GDM1 (cell line): ENCODE measurements at regions not wholly inside any gene's neighbourhood (a gene's known extent, or its start where the extent isn't known, plus 50 kb on each side); places are given as distances from the start of the nearest gene placed in this dataset.
"Not testable (repeated sequence)": the region's sequence is repeated elsewhere in the genome, so short reads cannot be mapped to it uniquely, and the experiment has no call there.

Source experiments
- DNase-seq: peaks from one replicate; lab custom pipeline; 2025; lab: John Stamatoyannopoulos, UW

GRCh38 chr4:189773909-189774308, 166.8 kb upstream of the FRG1 start:
- no peak for DNase-seq

GRCh38 chr4:189779281-189779980, 161.2 kb upstream of the FRG1 start:
- DNase-seq = no peak

- DNase-seq = no peak
Observed at GRCh38 chr4:189780391-189780790, 160.3 kb upstream of the FRG1 start.

GRCh38 chr4:189784651-189785050, 156.0 kb upstream of the FRG1 start:
- DNase-seq = no peak

- DNase-seq = no peak
Observed at GRCh38 chr4:189785257-189785656, 155.4 kb upstream of the FRG1 start.

- no peak for DNase-seq
Observed at GRCh38 chr4:189786447-189786846, 154.2 kb upstream of the FRG1 start.

- DNase-seq = no peak
Observed at GRCh38 chr4:189787216-189788031, 153.2 kb upstream of the FRG1 start.

GRCh38 chr4:189792924-189793618, 147.6 kb upstream of the FRG1 start:
- DNase-seq = peak; percentile 30

- DNase-seq = no peak
Observed at GRCh38 chr4:189800545-189801088, 140.1 kb upstream of the FRG1 start.

GRCh38 chr4:189802884-189803283, 137.8 kb upstream of the FRG1 start:
- no peak for DNase-seq

- no peak for DNase-seq
Observed at GRCh38 chr4:189804894-189805293, 135.8 kb upstream of the FRG1 start.

- no peak for DNase-seq
Observed at GRCh38 chr4:189806506-189806905, 134.2 kb upstream of the FRG1 start.

GRCh38 chr4:189807031-189807430, 133.6 kb upstream of the FRG1 start:
- DNase-seq = no peak

- DNase-seq = no peak
Observed at GRCh38 chr4:189809241-189809735, 131.4 kb upstream of the FRG1 start.

GRCh38 chr4:189809839-189810238, 130.8 kb upstream of the FRG1 start:
- DNase-seq = no peak

- not testable (repeated sequence) for DNase-seq
Observed at GRCh38 chr4:189810318-189811181, 130.1 kb upstream of the FRG1 start.

GRCh38 chr4:189815404-189816192, 125.1 kb upstream of the FRG1 start:
- no peak for DNase-seq

GRCh38 chr4:189822326-189822725, 118.3 kb upstream of the FRG1 start:
- no peak for DNase-seq

- DNase-seq = no peak
Observed at GRCh38 chr4:189823591-189823990, 117.1 kb upstream of the FRG1 start.

- no peak for DNase-seq
Observed at GRCh38 chr4:189825466-189825865, 115.2 kb upstream of the FRG1 start.

- no peak for DNase-seq
Observed at GRCh38 chr4:189826657-189827056, 114.0 kb upstream of the FRG1 start.
